Endodermal cell (in vitro differentiated cells): ENCODE measurements at regions not wholly inside any gene's neighbourhood (a gene's known extent, or its start where the extent isn't known, plus 50 kb on each side); places are given as distances from the start of the nearest gene placed in this dataset.

Experiments used
- DNase-seq: peaks from one replicate; pipeline ENCODE4 v3.0.0-alpha.2; 2017
- H3K27ac ChIP-seq: 2 replicates; pipeline ENCODE4 v1.5.1; 2013; ENCODE audit warnings: mild to moderate bottlenecking, low read depth, low read length, moderate library complexity
- H3K27me3 ChIP-seq: 2 replicates; pipeline ENCODE4 v1.6.1; 2013; ENCODE audit warnings: mild to moderate bottlenecking, low read length, moderate library complexity; ENCODE audit not compliant: insufficient read depth, control insufficient read depth, poor library complexity, severe bottlenecking
- H3K36me3 ChIP-seq: 2 replicates; pipeline ENCODE4 v1.7.0; 2013; ENCODE audit warnings: mild to moderate bottlenecking, low read length, moderate library complexity; ENCODE audit not compliant: control insufficient read depth, insufficient read depth
- H3K4me1 ChIP-seq: one replicate; pipeline ENCODE4 v1.7.0; 2013; ENCODE audit warnings: low read length; ENCODE audit not compliant: control insufficient read depth, insufficient read depth
- H3K4me3 ChIP-seq: 2 replicates; pipeline ENCODE4 v1.5.1; 2013; ENCODE audit warnings: mild to moderate bottlenecking, low read length, moderate library complexity
- H3K9ac ChIP-seq: 2 replicates; pipeline ENCODE4 v1.6.1; 2013; ENCODE audit warnings: mild to moderate bottlenecking, low read length, moderate library complexity; ENCODE audit not compliant: poor library complexity, severe bottlenecking; ENCODE audit errors: extremely low read depth
- H3K9me3 ChIP-seq: 2 replicates; pipeline ENCODE4 v1.6.1; 2013; ENCODE audit warnings: mild to moderate bottlenecking, low read length, moderate library complexity; ENCODE audit not compliant: control insufficient read depth
- H3K27ac Mint-ChIP-seq: 2 replicates; pipeline ENCODE4 v1.8.0; 2020; ENCODE audit warnings: mixed read lengths
- H3K27me3 Mint-ChIP-seq: 2 replicates; pipeline ENCODE4 v1.8.0; 2021; ENCODE audit warnings: mild to moderate bottlenecking, mixed read lengths; ENCODE audit not compliant: insufficient read depth
- H3K36me3 Mint-ChIP-seq: 2 replicates; pipeline ENCODE4 v1.8.0; 2020; ENCODE audit warnings: low read depth, mixed read lengths
- H3K4me1 Mint-ChIP-seq: 2 replicates; pipeline ENCODE4 v1.8.0; 2020; ENCODE audit warnings: mixed read lengths
- H3K4me3 Mint-ChIP-seq: 2 replicates; pipeline ENCODE4 v1.8.0; 2020; ENCODE audit warnings: mild to moderate bottlenecking, moderate library complexity, mixed read lengths
- H3K9me3 Mint-ChIP-seq: 2 replicates; pipeline ENCODE4 v1.8.0; 2020; ENCODE audit warnings: mild to moderate bottlenecking, mixed read lengths
- WGBS, 2 experiments: methylation state at CpG; one replicate each; pipeline versions ENCODE4 v1.1.5 to v1.1.7; 2013; ENCODE audit warnings: missing lambda C conversion rate in 2 of 2, mixed read lengths in 1 of 2; ENCODE audit not compliant: insufficient coverage in 1 of 2, insufficient read length in 1 of 2; 5-methylcytosine and 5-hydroxymethylcytosine counted together
- TF ChIP-seq, protein P1 (sequence below): fragments of 200-600 bp; sonication (generic); conservative IDR thresholded peaks from 2 replicates; pipeline ENCODE4 v1.5.0; 2021; ENCODE audit warnings: antibody characterized with exemption, mild to moderate bottlenecking

DNA sequence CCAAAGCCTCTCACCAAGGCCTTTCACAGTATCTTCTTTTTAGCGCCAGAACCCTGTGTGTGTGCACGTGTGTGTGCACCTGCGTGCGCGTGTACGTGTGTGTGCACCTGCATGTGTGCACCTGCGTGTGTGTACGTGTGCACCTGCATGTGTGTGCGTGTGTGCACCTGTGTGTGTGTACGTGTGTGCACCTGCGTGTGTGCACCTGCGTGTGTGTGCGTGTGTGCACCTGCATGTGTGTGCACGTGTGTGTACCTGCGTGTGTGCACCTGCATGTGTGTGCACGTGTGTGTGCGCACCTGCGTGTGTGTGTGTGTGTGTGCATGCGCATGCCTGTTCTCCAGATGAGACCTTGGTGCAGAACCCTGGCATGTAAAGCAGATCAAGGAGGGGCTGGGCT is 131.4 kb upstream of the HDAC4 start:
- H3K9ac ChIP-seq = no peak overlapping the region
- Mint-ChIP-seq H3K27ac (no peak overlapping the region), H3K9me3 (no peaks in the 10 kb centered on the region), H3K4me3 (no peak overlapping the region), H3K36me3 (no peaks in the 10 kb centered on the region), H3K27me3 (peaks cover 2% of the 10 kb centered on the region), H3K4me1 (no peaks in the 10 kb centered on the region)
- WGBS, 2 experiments = 94 to 95% methylated on average over 14 to 19 of the region's 19 CpGs
- TF ChIP-seq, protein P1, sequence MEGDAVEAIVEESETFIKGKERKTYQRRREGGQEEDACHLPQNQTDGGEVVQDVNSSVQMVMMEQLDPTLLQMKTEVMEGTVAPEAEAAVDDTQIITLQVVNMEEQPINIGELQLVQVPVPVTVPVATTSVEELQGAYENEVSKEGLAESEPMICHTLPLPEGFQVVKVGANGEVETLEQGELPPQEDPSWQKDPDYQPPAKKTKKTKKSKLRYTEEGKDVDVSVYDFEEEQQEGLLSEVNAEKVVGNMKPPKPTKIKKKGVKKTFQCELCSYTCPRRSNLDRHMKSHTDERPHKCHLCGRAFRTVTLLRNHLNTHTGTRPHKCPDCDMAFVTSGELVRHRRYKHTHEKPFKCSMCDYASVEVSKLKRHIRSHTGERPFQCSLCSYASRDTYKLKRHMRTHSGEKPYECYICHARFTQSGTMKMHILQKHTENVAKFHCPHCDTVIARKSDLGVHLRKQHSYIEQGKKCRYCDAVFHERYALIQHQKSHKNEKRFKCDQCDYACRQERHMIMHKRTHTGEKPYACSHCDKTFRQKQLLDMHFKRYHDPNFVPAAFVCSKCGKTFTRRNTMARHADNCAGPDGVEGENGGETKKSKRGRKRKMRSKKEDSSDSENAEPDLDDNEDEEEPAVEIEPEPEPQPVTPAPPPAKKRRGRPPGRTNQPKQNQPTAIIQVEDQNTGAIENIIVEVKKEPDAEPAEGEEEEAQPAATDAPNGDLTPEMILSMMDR = no peak
- no peak overlapping the region for H3K27ac ChIP-seq
- H3K27me3 ChIP-seq = no peaks in the 10 kb centered on the region
- no peaks in the 10 kb centered on the region for H3K36me3 ChIP-seq
- no peak for DNase-seq
- H3K4me3 ChIP-seq = no peak overlapping the region
- H3K9me3 ChIP-seq = no peaks in the 10 kb centered on the region
- H3K4me1 ChIP-seq = no peaks in the 10 kb centered on the region

GRCh38 chr2:239531456-239532241 is 130.8 kb upstream of the HDAC4 start:
- Histone ChIP-seq H3K9me3 (no peaks in the 10 kb centered on the region), H3K27ac (no peak overlapping the region), H3K27me3 (no peaks in the 10 kb centered on the region), H3K4me3 (no peak overlapping the region), H3K36me3 (no peaks in the 10 kb centered on the region), H3K9ac (no peak overlapping the region), H3K4me1 (no peaks in the 10 kb centered on the region)
- no peak overlapping the region for H3K4me3 Mint-ChIP-seq
- TF ChIP-seq, protein P1 = no peak
- no peak for DNase-seq
- no peaks in the 10 kb centered on the region for H3K4me1 Mint-ChIP-seq
- peaks cover 2% of the 10 kb centered on the region for H3K27me3 Mint-ChIP-seq
- WGBS, 2 experiments = 81 to 86% methylated on average over 16 to 18 of the region's 18 CpGs
- no peaks in the 10 kb centered on the region for H3K36me3 Mint-ChIP-seq
- no peak overlapping the region for H3K27ac Mint-ChIP-seq
- H3K9me3 Mint-ChIP-seq = no peaks in the 10 kb centered on the region

GRCh38 chr2:239530749-239531316 is 130.0 kb upstream of the HDAC4 start:
- no peaks in the 10 kb centered on the region for H3K4me1 ChIP-seq
- H3K9me3 ChIP-seq = no peaks in the 10 kb centered on the region
- H3K4me3 ChIP-seq = no peak overlapping the region
- TF ChIP-seq, protein P1 = no peak
- Mint-ChIP-seq H3K27me3 (peaks cover 2% of the 10 kb centered on the region), H3K4me1 (no peaks in the 10 kb centered on the region), H3K9me3 (no peaks in the 10 kb centered on the region), H3K27ac (no peak overlapping the region), H3K4me3 (no peak overlapping the region), H3K36me3 (no peaks in the 10 kb centered on the region)
- no peak overlapping the region for H3K9ac ChIP-seq
- no peaks in the 10 kb centered on the region for H3K27me3 ChIP-seq
- H3K27ac ChIP-seq = no peak overlapping the region
- H3K36me3 ChIP-seq = no peaks in the 10 kb centered on the region
- 91 to 100% methylated on average over 4 to 5 of the region's 5 CpGs for WGBS, 2 experiments
- no peak for DNase-seq
